Middle frontal gyrus (tissue), 1 donor: ENCODE measurements at regions not wholly inside any gene's neighbourhood (a gene's known extent, or its start where the extent isn't known, plus 50 kb on each side); places are given as distances from the start of the nearest gene placed in this dataset.

ENCODE experiments used
- DNase-seq: peaks from one replicate; pipeline ENCODE4 v3.0.0-alpha.2; 2015; ENCODE audit warnings: low spot score; ENCODE audit errors: extremely low spot score

DNA sequence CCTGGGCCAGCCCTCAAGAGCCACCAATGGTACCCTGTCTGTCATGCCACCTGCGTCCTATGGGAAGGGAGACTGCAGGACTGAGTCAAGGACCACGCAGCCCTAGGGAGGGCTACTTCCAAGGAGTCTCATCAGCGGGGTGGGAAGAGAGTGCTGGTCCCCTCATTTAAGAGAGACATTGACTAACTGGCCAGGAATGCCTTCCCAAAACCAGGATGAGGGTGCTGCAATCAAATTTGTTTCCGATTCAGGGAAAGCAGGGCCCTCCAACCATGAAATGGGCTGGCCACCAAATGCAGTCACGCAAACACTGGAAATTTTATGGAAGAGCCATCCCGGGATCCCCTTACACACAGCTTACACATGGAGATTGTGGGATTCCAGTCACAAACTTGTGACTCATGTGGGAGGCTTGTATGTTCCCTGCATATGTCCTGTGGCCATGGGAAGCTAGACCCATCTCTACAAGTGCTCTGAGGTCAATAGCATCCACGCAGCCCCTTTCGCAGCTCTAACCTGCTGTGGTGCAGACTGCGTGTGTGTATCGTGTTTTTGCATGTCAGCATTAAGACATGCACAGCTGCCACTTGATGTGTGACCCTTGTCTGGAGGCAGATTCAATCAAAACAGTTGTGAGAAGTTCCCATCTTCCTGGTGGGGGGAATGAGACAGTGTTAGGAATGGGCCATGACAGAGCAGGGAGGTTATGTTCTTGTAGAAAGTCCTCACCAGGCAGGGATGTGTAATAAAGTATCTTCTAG, 53.0 kb upstream of the CST7 start:
- no peak for DNase-seq

DNA sequence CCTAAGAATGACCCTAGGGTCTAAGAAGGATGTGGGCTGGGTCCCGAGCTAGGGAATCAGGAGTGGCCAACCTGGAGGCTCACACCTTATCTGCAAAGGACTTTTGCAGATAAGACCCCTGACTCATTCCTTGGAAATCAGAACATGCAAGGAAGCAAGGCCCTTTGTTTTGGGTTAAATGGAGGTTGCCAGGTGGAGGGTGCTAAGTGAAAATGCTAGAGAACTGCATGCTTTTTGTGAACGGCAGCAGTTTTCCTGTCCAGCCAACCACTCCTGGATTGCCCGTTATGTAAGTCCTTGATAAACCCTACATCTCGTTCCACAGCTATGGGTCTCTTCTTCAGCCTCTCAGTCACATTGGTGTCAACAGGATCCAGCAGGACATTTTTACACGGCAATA, 52.1 kb upstream of the CST7 start:
- no peak for DNase-seq

DNA sequence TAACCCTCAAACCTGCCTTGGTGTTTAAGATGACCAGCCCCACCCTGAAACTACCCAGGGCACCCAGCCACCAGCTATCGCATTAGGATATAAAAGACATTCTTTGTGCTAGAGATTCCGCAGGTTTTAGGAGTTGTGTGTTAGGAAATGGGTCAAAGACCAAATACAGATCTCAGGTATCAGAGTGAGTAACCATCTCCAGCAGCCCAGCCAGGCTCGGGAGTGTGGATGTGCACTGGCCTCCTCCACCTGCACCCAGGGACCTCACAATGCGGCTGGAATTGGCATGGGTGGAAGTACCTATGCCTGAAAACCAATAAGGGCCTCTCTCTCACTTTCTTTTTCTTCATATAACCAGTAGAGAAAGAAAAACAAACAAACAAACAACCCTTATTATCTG, 51.1 kb upstream of the CST7 start:
- DNase-seq = no peak

DNA sequence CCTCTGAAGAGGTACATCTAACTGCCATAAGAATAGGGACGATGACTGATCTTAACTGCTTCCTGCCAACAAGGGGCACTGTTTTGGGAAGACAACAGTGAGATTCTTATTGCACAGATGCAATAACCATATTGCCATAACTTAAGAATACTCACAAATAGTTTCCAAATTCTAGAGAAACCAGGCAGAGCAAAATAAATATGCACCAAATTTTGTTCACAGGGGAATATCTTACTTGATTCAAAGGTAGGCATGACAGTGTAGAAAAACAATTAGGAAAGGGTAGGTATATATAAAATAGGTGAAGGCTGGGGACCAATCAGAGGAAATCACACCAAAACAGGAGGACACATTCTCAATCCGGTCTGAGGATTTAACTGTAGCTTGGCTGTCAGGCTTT, 49.9 kb upstream of the CST7 start:
- DNase-seq = no peak
